ENCODE measurements at regions not wholly inside any gene's neighbourhood (a gene's known extent, or its start where the extent isn't known, plus 50 kb on each side); places are given as distances from the start of the nearest gene placed in this dataset.

- TF ChIP-seq ZIC2 (tag by site-specific recombination; IDR thresholded peaks at IDR 0.05), result no peak
These were observed 497.5 kb upstream of the PBX1 start (continued) for GRCh38 chr1:164061528-164061927.

GRCh38 chr1:164064501-164064900, 494.5 kb upstream of the PBX1 start:
- TF ChIP-seq ZNF558 (tag by site-specific recombination; IDR thresholded peaks at IDR 0.05) (no peak), ZNF48 (tag by site-specific recombination; IDR thresholded peaks at IDR 0.05) (no peak), ATF2 (tag by site-specific recombination; IDR thresholded peaks at IDR 0.05; ENCODE audit: low read depth) (peak; percentile 38; the same call in 1 of the 2 replicates), ZNF202 (tag by site-specific recombination; IDR thresholded peaks at IDR 0.05; ENCODE audit: borderline replicate concordance) (no peak)
- Histone ChIP-seq H3K4me1 (ENCODE audit: control insufficient read depth, insufficient read depth, low read length) (no peaks in the 10 kb centered on the region), H3K36me3 (ENCODE audit: control insufficient read depth in 2 of 2, insufficient read depth in 1 of 2, low read length in 2 of 2) (no peaks in the 10 kb centered on the region), H3K4me3 (ENCODE audit: low read depth, low read length) (no peak overlapping the region), H3K27ac (ENCODE audit: extremely low read depth, low read depth, low read length) (no peak overlapping the region), H3K9me3 (ENCODE audit: control insufficient read depth, insufficient read depth, low read depth, low read length) (no peaks in the 10 kb centered on the region)
- ChIA-PET POLR2A (no interaction called here), CTCF (interaction anchor here (0.6 kb wide), 1 partner anchor 49 kb away, joined by 3 read pairs; no protein-coding TSS in a partner anchor)

GRCh38 chr1:164071288-164071687, 487.7 kb upstream of the PBX1 start:
- CTCF ChIA-PET, result no interaction called here
- H3K36me3 ChIP-seq (ENCODE audit: control insufficient read depth in 2 of 2, insufficient read depth in 1 of 2, low read length in 2 of 2), result no peaks in the 10 kb centered on the region
- TF ChIP-seq IKZF3 (tag by site-specific recombination; IDR thresholded peaks at IDR 0.05) (no peak), ZSCAN30 (tag by site-specific recombination; IDR thresholded peaks at IDR 0.05) (no peak), KLF9 (tag by site-specific recombination; IDR thresholded peaks at IDR 0.05; ENCODE audit: low read depth) (no peak), SETDB1 (IDR thresholded peaks at IDR 0.05; ENCODE audit: insufficient read length, low read length) (peak; percentile 33), ZBTB26 (tag by site-specific recombination; optimal IDR thresholded peaks at IDR 0.05) (no peak)
- no peaks in the 10 kb centered on the region for H3K9me3 ChIP-seq (ENCODE audit: control insufficient read depth, insufficient read depth, low read depth, low read length)
- no peak overlapping the region for H3K27ac ChIP-seq (ENCODE audit: extremely low read depth, low read depth, low read length)
- POLR2A ChIA-PET, result no interaction called here
- no peak overlapping the region for H3K4me3 ChIP-seq (ENCODE audit: low read depth, low read length)
- no peaks in the 10 kb centered on the region for H3K4me1 ChIP-seq (ENCODE audit: control insufficient read depth, insufficient read depth, low read length)

- no peaks in the 10 kb centered on the region for H3K4me1 ChIP-seq (ENCODE audit: control insufficient read depth, insufficient read depth, low read length)
- no peaks in the 10 kb centered on the region for H3K9me3 ChIP-seq (ENCODE audit: control insufficient read depth, insufficient read depth, low read depth, low read length)
- TF ChIP-seq ZBTB7A (tag by site-specific recombination; IDR thresholded peaks at IDR 0.05; ENCODE audit: low read depth), result no peak
- TF ChIP-seq ZNF37A (tag by site-specific recombination; IDR thresholded peaks at IDR 0.05), result no peak
- TF ChIP-seq ZEB2 (tag by site-specific recombination; IDR thresholded peaks at IDR 0.05), result no peak
- no peak for TF ChIP-seq ZNF76 (tag by site-specific recombination; IDR thresholded peaks at IDR 0.05; ENCODE audit: borderline replicate concordance, low read depth)
- no peak for TF ChIP-seq ZNF138 (tag by site-specific recombination; IDR thresholded peaks at IDR 0.05; ENCODE audit: borderline replicate concordance)
- no peak for TF ChIP-seq REST (tag by site-specific recombination; IDR thresholded peaks at IDR 0.05)
- no peaks in the 10 kb centered on the region for H3K36me3 ChIP-seq (ENCODE audit: control insufficient read depth in 2 of 2, insufficient read depth in 1 of 2, low read length in 2 of 2)
- POLR2A ChIA-PET, result no interaction called here
- H3K4me3 ChIP-seq (ENCODE audit: low read depth, low read length), result no peak overlapping the region
- no peak overlapping the region for H3K27ac ChIP-seq (ENCODE audit: extremely low read depth, low read depth, low read length)
- CTCF ChIA-PET, result no interaction called here
These were observed 472.2 kb upstream of the PBX1 start for GRCh38 chr1:164086832-164087231.

Measured in HEK293 (cell line).